ENCODE measurements at regions not wholly inside any gene's neighbourhood (a gene's known extent, or its start where the extent isn't known, plus 50 kb on each side); places are given as distances from the start of the nearest gene placed in this dataset.

DNA sequence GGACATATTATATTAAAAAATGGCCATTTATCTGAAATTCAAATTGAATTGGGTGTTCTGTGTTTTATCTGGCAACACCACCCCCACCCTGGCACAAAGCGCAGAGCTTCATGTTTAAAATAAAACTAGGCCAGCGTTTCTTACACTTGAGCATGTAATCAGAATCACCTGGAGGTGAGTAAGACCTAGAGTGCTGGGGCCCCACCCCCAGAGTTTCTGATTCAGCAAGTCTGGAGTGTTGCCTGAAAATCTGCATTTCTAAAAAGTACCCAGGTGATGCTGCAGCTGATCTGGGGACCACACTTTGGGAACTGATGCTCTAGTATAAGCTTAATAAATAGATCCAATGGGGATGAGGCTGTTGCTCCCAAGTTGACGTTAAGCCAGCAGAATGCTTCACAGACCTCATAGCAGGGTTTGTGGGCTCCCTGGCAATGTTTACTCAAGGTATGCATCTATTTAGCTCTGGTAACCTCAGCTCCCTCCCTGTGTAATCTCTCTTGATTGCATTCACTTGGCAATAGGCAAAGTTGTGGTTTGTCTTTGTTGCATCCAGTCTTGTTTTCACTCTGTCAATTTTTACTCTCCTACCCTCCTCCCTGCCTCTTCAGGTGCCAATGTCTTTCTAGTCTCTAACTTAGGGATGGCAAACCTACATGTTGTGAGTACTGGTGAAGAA, 99.8 kb upstream of the TEX13D start:
- TF ChIP-seq TAF1 (IDR thresholded peaks at IDR 0.05; ENCODE audit: borderline replicate concordance, low read depth, low read length) (no peak), POLR2AphosphoS5 (IDR thresholded peaks at IDR 0.05; ENCODE audit: low read depth, low read length) (no peak)

All from GM12892 (cell line).